ENCODE measurements at regions not wholly inside any gene's neighbourhood (a gene's known extent, or its start where the extent isn't known, plus 50 kb on each side); places are given as distances from the start of the nearest gene placed in this dataset.

- Histone ChIP-seq H3K27ac (ENCODE audit: low read length, poor library complexity, severe bottlenecking) (no peak overlapping the region), H2BK120ac (ENCODE audit: low read depth, low read length) (no peak overlapping the region), H3K27me3 (ENCODE audit: control insufficient read depth in 1 of 2, insufficient read depth in 1 of 2, low read length in 2 of 2) (no peaks in the 10 kb centered on the region), H2BK5ac (ENCODE audit: low read depth, low read length, poor library complexity, severe bottlenecking) (no peak overlapping the region), H3K4ac (ENCODE audit: low read depth in 1 of 2, low read length in 2 of 2) (no peak overlapping the region), H2AFZ (ENCODE audit: low read depth, low read length) (no peak overlapping the region), H2BK15ac (ENCODE audit: low read depth, poor library complexity, severe bottlenecking) (no peak overlapping the region), H3K79me1 (replicated peaks; ENCODE audit: low read length, poor library complexity, severe bottlenecking) (no peaks in the 10 kb centered on the region), H3K36me3 (ENCODE audit: control insufficient read depth in 1 of 2, insufficient read depth in 2 of 2, low read depth in 1 of 2, low read length in 2 of 2) (no peaks in the 10 kb centered on the region), H3K9ac (ENCODE audit: low read length) (no peak overlapping the region), H3K14ac (ENCODE audit: low read length in 2 of 2) (no peak overlapping the region), H3K4me2 (ENCODE audit: low read length, poor library complexity, severe bottlenecking) (no peak overlapping the region), H3K18ac (ENCODE audit: low read depth in 1 of 2, low read length in 2 of 2) (no peak overlapping the region), H3K23ac (ENCODE audit: low read length in 2 of 2) (no peak overlapping the region), H3K9me3 (ENCODE audit: control insufficient read depth, low read length) (no peaks in the 10 kb centered on the region), H2AK5ac (ENCODE audit: low read length, severe bottlenecking) (no peak overlapping the region), H4K8ac (ENCODE audit: low read length) (no peak overlapping the region), H3K4me3 (ENCODE audit: insufficient read depth in 1 of 2, low read depth in 1 of 2, low read length in 2 of 2) (no peak overlapping the region), H4K91ac (ENCODE audit: low read length) (no peak overlapping the region), H3K4me1 (ENCODE audit: control insufficient read depth, insufficient read depth, low read depth, low read length) (no peaks in the 10 kb centered on the region), H2BK12ac (ENCODE audit: low read length in 2 of 2) (no peak overlapping the region)
- DNase-seq: no peak
- 93% methylated on average over 1 of the region's 2 CpGs for WGBS
Measured at GRCh38 chr2:193222454-193222853, 1027.7 kb upstream of the TMEFF2 start.

- no peaks in the 10 kb centered on the region for H3K27me3 ChIP-seq (ENCODE audit: control insufficient read depth in 1 of 2, insufficient read depth in 1 of 2, low read length in 2 of 2)
Measured at GRCh38 chr2:193219413-193219812, 1024.7 kb upstream of the TMEFF2 start.

DNA sequence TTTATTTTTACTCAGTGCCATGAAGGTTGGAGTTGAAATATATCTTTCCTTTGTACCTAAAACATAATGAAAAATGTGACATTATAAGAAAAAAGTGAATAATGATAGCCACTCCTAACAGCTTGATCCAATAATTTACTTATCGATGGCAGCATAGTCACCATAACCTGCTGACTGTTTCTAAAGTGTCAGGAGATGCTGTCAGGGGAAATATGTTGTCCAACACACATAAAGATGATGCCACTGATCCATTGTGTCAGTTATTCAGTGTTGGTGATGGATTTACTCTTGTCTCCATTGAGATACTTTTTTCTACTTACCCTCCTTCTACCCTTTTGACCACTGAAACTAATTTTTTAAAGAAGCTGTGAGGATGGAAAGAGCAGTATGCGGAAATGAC is 1006.9 kb upstream of the TMEFF2 start:
- Histone ChIP-seq H3K27me3 (ENCODE audit: control insufficient read depth in 1 of 2, insufficient read depth in 1 of 2, low read length in 2 of 2) (no peaks in the 10 kb centered on the region), H3K4me2 (ENCODE audit: low read length, poor library complexity, severe bottlenecking) (no peak overlapping the region), H3K18ac (ENCODE audit: low read depth in 1 of 2, low read length in 2 of 2) (no peak overlapping the region), H3K36me3 (ENCODE audit: control insufficient read depth in 1 of 2, insufficient read depth in 2 of 2, low read depth in 1 of 2, low read length in 2 of 2) (no peaks in the 10 kb centered on the region), H3K9ac (ENCODE audit: low read length) (no peak overlapping the region), H3K14ac (ENCODE audit: low read length in 2 of 2) (no peak overlapping the region), H2BK120ac (ENCODE audit: low read depth, low read length) (no peak overlapping the region), H3K23ac (ENCODE audit: low read length in 2 of 2) (no peak overlapping the region), H3K9me3 (ENCODE audit: control insufficient read depth, low read length) (peaks cover 7% of the 10 kb centered on the region), H2BK5ac (ENCODE audit: low read depth, low read length, poor library complexity, severe bottlenecking) (no peak overlapping the region), H4K91ac (ENCODE audit: low read length) (no peak overlapping the region), H2AK5ac (ENCODE audit: low read length, severe bottlenecking) (no peak overlapping the region), H3K79me1 (replicated peaks; ENCODE audit: low read length, poor library complexity, severe bottlenecking) (no peaks in the 10 kb centered on the region), H2BK12ac (ENCODE audit: low read length in 2 of 2) (no peak overlapping the region), H2AFZ (ENCODE audit: low read depth, low read length) (no peak overlapping the region), H4K8ac (ENCODE audit: low read length) (no peak overlapping the region), H3K27ac (ENCODE audit: low read length, poor library complexity, severe bottlenecking) (no peak overlapping the region), H3K4me3 (ENCODE audit: insufficient read depth in 1 of 2, low read depth in 1 of 2, low read length in 2 of 2) (no peak overlapping the region), H3K4me1 (ENCODE audit: control insufficient read depth, insufficient read depth, low read depth, low read length) (no peaks in the 10 kb centered on the region), H3K4ac (ENCODE audit: low read depth in 1 of 2, low read length in 2 of 2) (no peak overlapping the region), H2BK15ac (ENCODE audit: low read depth, poor library complexity, severe bottlenecking) (no peak overlapping the region)
- DNase-seq: no peak
- WGBS: 100% methylated on average over 1 of the region's 2 CpGs

More at GRCh38 chr2:193219413-193219812, 1024.7 kb upstream of the TMEFF2 start:
- H3K23ac ChIP-seq (ENCODE audit: low read length in 2 of 2): no peak overlapping the region
- H3K4me2 ChIP-seq (ENCODE audit: low read length, poor library complexity, severe bottlenecking): no peak overlapping the region
- no peak overlapping the region for H2AFZ ChIP-seq (ENCODE audit: low read depth, low read length)
- no peak overlapping the region for H2AK5ac ChIP-seq (ENCODE audit: low read length, severe bottlenecking)
- H2BK120ac ChIP-seq (ENCODE audit: low read depth, low read length): no peak overlapping the region
- H3K36me3 ChIP-seq (ENCODE audit: control insufficient read depth in 1 of 2, insufficient read depth in 2 of 2, low read depth in 1 of 2, low read length in 2 of 2): no peaks in the 10 kb centered on the region
- H3K4me1 ChIP-seq (ENCODE audit: control insufficient read depth, insufficient read depth, low read depth, low read length): no peaks in the 10 kb centered on the region
- H3K14ac ChIP-seq (ENCODE audit: low read length in 2 of 2): no peak overlapping the region
- H3K79me1 ChIP-seq (replicated peaks; ENCODE audit: low read length, poor library complexity, severe bottlenecking): no peaks in the 10 kb centered on the region
- H3K9ac ChIP-seq (ENCODE audit: low read length): no peak overlapping the region
- no peak overlapping the region for H2BK12ac ChIP-seq (ENCODE audit: low read length in 2 of 2)
- no peak overlapping the region for H3K27ac ChIP-seq (ENCODE audit: low read length, poor library complexity, severe bottlenecking)
- H4K8ac ChIP-seq (ENCODE audit: low read length): no peak overlapping the region
- no peak overlapping the region for H2BK5ac ChIP-seq (ENCODE audit: low read depth, low read length, poor library complexity, severe bottlenecking)
- no peak for DNase-seq
- no peak overlapping the region for H3K18ac ChIP-seq (ENCODE audit: low read depth in 1 of 2, low read length in 2 of 2)
- no peak overlapping the region for H3K4ac ChIP-seq (ENCODE audit: low read depth in 1 of 2, low read length in 2 of 2)
- no peak overlapping the region for H2BK15ac ChIP-seq (ENCODE audit: low read depth, poor library complexity, severe bottlenecking)
- no peak overlapping the region for H4K91ac ChIP-seq (ENCODE audit: low read length)
- H3K9me3 ChIP-seq (ENCODE audit: control insufficient read depth, low read length): no peaks in the 10 kb centered on the region
- H3K4me3 ChIP-seq (ENCODE audit: insufficient read depth in 1 of 2, low read depth in 1 of 2, low read length in 2 of 2): no peak overlapping the region

- no peak overlapping the region for H4K8ac ChIP-seq (ENCODE audit: low read length)
- H3K23ac ChIP-seq (ENCODE audit: low read length in 2 of 2): no peak overlapping the region
- H2AK5ac ChIP-seq (ENCODE audit: low read length, severe bottlenecking): no peak overlapping the region
- no peaks in the 10 kb centered on the region for H3K79me1 ChIP-seq (replicated peaks; ENCODE audit: low read length, poor library complexity, severe bottlenecking)
- H2BK15ac ChIP-seq (ENCODE audit: low read depth, poor library complexity, severe bottlenecking): no peak overlapping the region
- no peak overlapping the region for H2BK12ac ChIP-seq (ENCODE audit: low read length in 2 of 2)
- H3K9ac ChIP-seq (ENCODE audit: low read length): no peak overlapping the region
- H2BK5ac ChIP-seq (ENCODE audit: low read depth, low read length, poor library complexity, severe bottlenecking): no peak overlapping the region
- no peaks in the 10 kb centered on the region for H3K27me3 ChIP-seq (ENCODE audit: control insufficient read depth in 1 of 2, insufficient read depth in 1 of 2, low read length in 2 of 2)
- peaks cover 7% of the 10 kb centered on the region for H3K9me3 ChIP-seq (ENCODE audit: control insufficient read depth, low read length)
- H3K14ac ChIP-seq (ENCODE audit: low read length in 2 of 2): no peak overlapping the region
- H3K4me1 ChIP-seq (ENCODE audit: control insufficient read depth, insufficient read depth, low read depth, low read length): no peaks in the 10 kb centered on the region
- no peak for DNase-seq
- H4K91ac ChIP-seq (ENCODE audit: low read length): no peak overlapping the region
- H3K4ac ChIP-seq (ENCODE audit: low read depth in 1 of 2, low read length in 2 of 2): no peak overlapping the region
- no peak overlapping the region for H3K18ac ChIP-seq (ENCODE audit: low read depth in 1 of 2, low read length in 2 of 2)
- no peak overlapping the region for H2AFZ ChIP-seq (ENCODE audit: low read depth, low read length)
- H3K4me2 ChIP-seq (ENCODE audit: low read length, poor library complexity, severe bottlenecking): no peak overlapping the region
- no peak overlapping the region for H3K27ac ChIP-seq (ENCODE audit: low read length, poor library complexity, severe bottlenecking)
- no peaks in the 10 kb centered on the region for H3K36me3 ChIP-seq (ENCODE audit: control insufficient read depth in 1 of 2, insufficient read depth in 2 of 2, low read depth in 1 of 2, low read length in 2 of 2)
- WGBS: 97% methylated on average over 2 of the region's 2 CpGs
- no peak overlapping the region for H2BK120ac ChIP-seq (ENCODE audit: low read depth, low read length)
- H3K4me3 ChIP-seq (ENCODE audit: insufficient read depth in 1 of 2, low read depth in 1 of 2, low read length in 2 of 2): no peak overlapping the region
Measured at GRCh38 chr2:193199322-193199721, 1004.6 kb upstream of the TMEFF2 start.
